ENCODE measurements at regions not wholly inside any gene's neighbourhood (a gene's known extent, or its start where the extent isn't known, plus 50 kb on each side); places are given as distances from the start of the nearest gene placed in this dataset.
A peak's percentile ranks its signal among the peaks of the same experiment; 100 is the strongest.

DNA sequence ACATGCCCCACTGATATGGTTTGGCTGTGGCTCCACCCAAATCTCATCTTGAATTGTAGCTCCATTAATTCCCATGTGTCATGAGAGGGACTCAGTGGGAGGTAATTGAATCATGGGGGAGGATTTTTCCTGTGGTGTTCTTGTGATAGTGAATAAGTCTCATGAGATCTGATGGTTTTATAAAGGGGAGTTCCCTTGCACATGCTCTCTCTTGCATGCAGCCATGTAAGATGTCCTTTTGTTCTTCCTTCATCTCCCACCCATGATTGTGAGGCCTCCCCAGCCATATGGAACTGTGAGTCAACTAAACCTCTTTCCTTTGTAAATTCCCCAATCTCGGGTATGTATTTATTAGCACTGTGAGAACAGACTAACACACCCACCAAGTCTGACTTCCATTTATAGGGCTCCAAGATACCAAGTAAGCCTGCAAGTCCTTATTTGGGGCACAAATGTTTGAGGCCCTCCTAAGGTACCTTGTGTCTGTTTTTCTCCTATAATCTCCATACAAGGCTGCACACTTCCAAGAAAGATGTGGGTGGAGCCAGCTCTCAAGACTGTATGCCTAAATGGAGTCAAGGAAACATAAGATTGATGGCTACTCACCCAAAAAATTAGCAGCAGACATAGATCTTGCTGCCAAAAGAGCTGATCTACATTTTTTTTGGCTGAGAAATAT lies 364.7 kb downstream of the TXNL1 start:
- peak; percentile 60 for DNase-seq

DNA sequence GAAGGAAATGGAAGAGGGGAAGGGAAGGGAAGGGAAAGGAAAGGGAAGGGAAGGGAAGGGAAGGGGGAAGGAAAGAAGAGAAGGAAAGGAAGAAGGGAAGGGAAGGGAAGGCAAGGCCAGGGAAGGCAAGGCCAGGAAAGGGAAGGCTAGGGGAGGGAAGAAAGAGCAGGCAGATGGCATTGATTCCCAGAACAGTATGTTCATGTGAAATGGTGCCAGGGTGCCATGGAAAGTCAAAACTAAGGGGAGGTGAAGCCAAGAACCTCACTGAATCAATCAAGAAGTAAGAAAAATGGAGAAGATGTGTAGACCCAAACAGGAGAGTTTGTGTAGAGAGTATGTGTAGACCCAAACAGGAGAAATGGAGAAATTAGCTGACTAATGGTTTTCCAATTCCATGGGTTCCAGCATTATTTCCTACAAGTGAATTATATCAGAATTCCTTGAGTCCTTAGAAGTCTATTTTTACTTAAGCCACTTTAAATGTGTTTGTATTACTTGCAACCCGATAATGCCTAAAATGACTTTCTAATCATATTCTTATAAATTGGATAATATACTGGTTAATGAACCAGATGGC lies 367.6 kb downstream of the TXNL1 start:
- DNase-seq, result no peak

DNA sequence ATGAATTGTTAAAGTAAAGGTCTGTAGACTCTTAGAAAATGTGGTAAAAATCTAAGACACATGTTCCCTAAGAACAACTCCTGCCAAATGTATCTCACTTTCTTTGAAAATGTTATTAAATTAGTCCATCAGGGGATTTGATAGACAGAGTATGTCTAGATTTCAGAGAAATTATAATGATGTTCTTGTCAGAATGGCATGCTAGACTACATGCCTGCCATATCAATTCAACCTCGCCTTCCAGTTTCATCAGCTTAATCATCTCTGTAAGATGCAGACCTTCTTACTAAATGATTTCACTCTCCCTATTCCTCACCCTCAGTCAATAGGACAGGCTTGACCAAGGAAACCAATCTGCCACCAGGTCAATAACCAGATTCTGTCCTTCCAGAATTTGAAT lies 368.4 kb downstream of the TXNL1 start:
- DNase-seq, result peak; percentile 52

DNA sequence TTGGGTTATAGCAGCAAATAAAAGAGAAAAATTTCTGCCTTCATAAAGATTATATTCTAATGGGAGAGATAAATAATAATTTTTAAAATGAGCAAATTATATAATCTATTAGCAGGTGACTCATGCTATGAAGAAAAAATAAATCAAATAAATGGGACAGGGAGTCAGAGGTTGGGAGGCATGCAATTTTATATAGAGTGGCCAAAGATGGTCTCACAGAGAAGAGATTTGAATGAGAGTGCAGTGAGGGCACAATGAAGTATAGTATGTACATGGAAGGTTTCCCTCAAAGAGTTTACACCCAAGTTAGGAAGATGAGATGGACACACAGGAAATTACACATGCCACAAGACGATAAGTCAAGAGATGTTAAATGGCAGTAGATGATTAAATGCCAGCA lies 369.4 kb downstream of the TXNL1 start:
- no peak for DNase-seq

DNA sequence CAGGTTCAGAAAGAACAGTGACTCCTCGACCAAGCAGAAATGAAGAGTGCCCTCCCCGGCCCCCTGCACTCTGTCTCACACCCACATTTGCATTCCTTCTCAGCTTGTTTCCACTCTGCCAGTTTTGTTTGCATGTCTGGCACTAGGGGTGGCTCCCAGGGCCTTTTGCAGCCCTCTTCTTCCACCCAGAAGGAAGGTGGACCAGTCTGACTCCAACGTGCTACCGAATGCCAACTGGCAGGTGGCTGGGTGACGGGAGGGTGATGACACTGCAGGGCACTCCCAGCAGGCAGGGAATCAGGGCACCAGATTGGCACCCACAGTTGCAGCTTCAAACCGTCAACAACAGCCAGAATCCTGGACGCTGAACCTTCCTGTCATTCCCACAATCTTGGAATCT lies 371.1 kb downstream of the TXNL1 start:
- DNase-seq, result no peak

DNA sequence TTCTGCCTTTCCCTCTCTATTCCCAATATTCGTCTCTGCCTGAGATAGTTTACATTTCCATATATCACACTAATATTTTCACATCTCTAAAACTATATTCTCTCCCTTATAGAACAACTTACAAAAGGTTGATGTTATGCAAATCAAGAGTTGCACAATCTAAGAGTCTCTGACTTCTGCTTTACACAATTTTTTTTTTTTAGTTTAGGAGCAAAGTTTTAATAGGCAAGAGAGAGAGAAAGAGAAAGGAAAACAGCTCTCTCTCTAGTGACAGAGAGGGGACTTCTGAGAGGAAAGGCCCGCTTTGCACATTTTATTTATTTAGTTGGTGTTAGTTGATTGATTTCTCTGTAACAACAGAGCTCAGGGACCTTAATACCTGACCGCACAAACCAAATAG lies 380.2 kb downstream of the TXNL1 start:
- no peak for DNase-seq

DNA sequence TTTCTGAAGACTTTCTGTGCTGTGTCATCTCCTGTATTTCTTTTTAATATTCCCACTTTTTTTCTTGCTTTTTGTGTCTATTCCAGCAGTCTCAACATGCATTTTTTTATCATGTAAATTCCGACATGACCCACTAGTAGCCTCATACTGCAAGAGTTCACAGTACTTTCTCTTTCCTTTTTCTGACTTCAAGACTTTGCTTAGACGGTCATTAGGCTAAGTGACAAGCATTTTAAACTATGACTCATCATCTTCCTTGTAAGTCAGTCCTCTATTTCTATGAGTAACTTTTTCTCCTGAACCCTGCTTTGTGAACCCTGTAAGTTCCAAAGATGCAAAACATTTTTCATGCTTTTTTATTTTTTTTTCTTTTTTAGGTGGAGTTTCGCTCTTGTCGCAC lies 381.2 kb downstream of the TXNL1 start:
- peak; percentile 91 for DNase-seq

DNA sequence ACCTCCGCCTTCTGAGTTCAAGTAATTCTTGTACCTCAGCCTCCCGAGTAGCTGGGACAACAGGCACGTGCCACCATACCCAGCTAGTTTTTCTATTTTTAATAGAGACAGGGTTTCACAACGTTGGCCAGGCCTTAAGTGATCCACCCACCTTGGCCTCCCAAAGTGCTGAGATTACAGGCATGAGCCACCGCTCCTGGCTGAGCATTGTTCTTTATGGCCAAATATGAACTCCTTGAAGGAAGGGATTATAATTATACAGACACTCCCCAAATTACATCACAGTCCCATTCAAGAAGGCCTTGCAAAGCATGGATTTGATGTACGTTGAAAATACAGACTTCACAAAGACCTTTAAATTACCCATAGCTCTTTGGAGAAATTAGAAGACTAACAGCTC lies 381.7 kb downstream of the TXNL1 start:
- no peak for DNase-seq

DNA sequence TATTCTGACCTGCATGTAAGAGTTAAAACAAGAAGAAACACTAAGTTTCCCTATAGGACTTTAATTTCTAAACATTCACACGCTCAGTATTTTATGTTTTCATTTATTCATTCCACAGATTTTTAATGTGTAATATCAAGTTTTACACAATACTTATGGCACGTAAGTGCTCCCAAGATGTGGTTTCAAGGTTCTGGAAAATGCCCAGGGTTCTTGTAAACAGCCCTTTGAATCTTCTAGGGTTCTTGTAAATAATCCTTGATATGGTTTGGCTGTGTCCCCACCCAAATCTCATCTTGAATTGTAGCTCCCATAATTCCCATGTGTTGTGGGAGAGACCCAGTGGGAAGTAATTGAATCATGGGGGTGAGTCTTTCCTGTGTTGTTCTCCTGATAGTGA lies 383.0 kb downstream of the TXNL1 start:
- DNase-seq, result no peak

DNA sequence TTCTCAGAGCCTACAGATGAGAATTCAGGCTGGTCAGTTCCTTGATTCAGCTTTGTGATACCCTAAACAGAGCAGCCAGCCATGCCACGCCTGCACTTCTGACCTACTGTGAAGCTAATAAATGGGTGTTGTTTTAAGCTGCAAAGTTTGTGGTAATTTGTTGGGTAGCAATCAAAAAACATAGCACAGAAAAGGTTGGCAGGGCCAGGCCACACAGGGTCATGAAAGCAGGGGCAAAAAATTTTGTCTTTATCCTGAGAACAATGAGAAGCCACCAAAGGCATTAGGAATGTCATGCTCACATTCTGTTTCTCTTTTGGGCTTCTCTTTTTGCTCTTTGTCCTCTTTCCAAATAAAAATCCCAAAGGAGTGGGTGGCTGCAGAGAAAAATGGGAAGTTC lies 385.9 kb downstream of the TXNL1 start:
- DNase-seq, result no peak

DNA sequence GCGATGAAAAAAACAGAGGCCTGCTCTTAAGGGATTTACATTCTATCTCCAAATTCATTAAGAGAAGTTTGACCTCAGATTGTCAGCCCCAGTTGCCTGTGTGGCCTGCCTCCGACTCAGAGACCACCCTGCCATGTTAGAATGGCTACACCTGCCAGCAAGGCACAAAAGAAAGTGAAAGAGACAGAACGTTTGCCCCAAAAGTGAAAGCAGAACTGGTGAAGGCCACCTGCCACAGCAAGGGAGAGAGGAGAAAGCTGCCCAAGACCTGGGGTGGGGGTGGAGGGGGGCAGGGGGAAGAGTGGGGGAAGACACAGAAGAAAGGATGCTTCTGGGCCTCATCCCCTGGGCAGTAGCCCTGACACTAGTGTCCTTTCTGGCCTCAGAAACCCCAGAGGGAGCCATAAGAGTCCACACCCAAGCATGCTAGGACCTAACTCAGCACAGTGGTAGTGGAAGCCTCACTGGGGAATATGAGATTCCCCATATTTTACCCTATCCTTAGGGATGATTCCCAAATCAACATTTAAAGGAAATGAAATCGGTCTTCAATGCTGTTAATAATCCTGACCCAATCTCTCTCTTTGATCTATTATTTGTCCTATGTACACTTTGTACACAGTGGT lies 389.7 kb downstream of the TXNL1 start:
- no peak for DNase-seq

DNA sequence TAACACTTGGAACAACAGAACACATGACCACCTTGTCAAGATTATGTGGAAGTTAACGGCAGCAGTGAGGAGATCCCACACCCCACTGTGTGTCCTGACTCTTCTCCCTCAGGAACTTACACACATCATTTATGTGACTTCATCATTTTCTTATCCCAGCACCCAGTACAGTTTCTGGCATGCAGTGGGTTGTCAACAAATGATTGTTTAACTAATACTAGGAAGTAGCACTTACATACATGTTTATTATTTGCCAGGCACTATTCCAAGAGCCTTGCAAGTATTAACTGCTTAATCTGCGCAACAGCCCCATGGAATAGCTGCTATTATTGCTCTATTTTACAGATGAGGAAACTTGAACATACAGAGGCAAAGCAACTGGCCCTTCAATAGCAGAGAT lies 391.5 kb downstream of the TXNL1 start:
- DNase-seq, result no peak

DNA sequence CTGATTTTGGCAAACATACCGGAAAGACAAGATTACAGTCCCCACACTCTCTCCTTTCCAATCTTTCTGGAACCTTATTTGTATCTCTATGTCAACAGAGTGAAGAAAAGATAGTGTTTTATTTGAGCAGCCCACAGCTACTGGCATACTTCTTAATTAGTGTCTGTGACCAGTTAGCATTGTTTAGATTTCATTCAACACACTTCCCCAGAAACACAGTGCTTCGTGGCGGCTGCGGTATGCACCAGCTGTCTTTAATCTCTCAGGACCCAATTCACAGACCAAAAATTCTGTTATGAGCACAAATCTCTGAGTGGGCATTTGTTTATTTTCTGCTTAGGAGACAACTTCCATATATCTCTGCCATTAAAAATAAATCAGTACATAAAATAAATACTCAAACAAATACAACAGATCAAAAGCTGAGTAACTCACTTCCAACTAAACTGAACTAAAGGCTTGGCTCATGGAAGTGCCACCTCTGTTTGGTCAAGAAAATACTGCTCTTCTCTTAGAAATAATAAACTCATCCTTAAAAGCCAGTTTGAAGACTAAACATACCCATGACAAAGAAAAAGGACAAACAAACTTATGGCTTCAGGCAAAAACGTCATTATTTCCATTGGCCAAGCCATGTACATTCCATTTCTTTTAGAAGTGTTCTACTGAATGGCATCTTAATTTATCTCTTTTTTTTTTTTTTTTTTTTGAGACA lies 392.4 kb downstream of the TXNL1 start:
- peak; percentile 82 for DNase-seq

DNA sequence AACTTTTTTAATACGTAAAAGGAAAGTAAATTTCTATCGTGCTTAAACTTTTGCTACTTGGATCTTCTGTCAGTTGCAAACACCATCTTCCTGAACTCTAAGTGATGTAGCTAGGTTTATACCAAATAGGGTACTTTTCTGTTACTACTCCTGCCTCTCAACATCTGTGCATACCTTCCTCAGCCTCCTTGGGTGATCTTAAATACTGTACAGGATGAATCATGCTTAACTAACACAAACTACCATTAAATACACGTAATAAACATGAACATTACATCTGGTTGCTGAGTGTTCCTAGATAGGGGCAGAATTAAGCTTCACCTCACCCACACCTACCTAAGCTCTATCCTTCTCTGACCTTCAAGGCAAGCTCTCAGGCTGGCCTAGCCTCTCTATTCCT lies 398.0 kb downstream of the TXNL1 start:
- DNase-seq, result peak; percentile 34

DNA sequence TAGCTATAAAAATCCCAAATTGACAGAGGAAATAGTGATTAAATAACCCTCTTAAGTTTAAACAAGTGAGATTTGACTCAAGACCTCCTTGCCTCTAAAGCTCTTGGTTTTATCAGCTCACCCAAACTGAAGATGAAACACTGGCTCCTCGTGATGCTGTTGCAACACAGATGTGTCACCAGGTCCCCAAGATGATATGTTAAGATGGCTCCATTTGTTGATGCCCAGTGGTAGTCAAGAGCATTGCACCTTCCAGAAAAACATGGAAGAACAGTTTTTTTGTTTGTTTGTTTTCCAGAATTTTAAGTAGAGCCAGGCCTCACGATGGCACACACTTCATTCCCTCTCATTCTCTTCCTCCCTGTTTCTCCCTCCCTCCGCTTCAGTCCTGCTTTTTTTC lies 399.8 kb downstream of the TXNL1 start:
- DNase-seq, result no peak

DNA sequence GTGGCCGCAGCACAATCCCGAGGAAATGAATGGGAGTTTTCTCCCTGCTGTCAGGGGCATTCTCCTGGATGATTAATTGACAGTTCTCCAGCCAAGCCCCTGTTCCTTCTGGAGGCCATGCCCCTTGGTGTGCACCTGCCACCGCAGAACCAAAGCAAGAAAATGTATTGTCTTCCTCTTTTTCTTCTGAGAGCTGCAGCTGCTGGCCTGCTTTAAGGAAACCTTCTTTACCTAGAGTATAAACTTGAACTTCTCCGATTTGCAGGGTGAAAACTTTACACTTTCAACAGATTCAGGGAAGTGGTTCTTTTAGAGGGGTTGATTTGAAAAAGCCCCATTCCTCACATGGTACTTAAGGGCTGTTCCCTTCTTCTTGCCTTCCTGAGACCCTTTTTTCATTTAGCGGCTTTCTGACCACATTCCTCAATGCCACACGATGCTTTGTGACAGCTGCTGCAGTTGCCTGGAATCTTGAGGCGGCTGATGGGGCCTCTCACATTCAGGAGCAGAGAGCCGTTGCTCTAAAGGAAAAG lies 402.8 kb downstream of the TXNL1 start:
- peak; percentile 40 for DNase-seq

DNA sequence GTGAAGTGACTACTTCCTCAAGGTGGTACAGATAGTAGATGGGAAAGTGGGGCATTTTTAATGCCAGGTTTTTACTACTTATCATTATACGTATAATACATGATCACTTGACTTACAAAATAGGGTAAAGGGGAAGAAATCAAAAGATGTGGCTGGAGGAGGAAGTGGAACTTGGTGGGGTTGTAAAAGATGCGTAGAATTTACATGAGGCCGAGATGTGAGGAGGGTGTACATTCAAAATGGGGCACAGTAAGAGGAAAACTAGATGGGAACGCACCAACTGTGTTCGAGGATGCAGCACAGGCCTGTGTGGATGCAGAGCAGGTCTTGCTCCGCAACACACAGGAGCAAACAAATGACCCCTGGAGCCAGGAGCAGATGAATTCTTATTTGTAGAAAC lies 403.3 kb downstream of the TXNL1 start:
- DNase-seq, result no peak

DNA sequence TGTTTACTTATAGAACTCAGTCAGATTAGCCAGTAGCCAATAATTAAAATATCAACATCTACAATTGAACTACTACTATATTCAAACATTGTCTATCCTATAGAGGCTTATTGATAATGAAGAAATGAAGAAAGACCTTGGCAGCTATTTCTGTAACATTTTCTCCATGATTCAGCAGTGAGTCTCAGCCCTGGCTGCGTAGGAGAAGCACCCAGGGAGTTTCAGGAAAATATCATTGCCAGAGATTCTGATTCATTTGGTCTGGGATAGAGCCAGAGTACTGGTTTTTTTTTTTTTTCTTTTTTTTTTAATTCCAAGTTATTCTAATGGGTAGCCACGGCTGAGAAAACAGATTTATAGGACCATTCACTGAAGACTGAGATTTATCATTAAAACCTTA lies 404.8 kb downstream of the TXNL1 start:
- peak; percentile 91 for DNase-seq

DNA sequence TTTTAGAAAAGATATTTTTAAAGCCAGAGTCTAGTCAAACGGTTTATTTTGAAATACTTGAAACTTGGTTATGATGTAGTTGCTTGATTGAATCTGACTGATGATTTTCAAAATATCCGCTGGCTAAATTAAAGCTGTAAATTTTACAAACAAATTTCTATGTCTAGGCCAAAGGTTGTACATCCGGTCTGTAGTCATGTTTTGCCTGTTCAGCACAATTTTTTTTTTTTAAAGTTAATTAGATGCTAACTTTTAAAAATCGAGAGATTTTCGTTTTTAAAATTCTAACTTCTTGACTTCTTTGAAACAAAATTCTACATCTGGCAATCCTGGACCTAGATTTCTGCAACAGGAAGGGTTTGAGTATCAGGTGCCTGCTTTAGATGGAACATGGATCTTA lies 412.4 kb downstream of the TXNL1 start:
- DNase-seq, result no peak

DNA sequence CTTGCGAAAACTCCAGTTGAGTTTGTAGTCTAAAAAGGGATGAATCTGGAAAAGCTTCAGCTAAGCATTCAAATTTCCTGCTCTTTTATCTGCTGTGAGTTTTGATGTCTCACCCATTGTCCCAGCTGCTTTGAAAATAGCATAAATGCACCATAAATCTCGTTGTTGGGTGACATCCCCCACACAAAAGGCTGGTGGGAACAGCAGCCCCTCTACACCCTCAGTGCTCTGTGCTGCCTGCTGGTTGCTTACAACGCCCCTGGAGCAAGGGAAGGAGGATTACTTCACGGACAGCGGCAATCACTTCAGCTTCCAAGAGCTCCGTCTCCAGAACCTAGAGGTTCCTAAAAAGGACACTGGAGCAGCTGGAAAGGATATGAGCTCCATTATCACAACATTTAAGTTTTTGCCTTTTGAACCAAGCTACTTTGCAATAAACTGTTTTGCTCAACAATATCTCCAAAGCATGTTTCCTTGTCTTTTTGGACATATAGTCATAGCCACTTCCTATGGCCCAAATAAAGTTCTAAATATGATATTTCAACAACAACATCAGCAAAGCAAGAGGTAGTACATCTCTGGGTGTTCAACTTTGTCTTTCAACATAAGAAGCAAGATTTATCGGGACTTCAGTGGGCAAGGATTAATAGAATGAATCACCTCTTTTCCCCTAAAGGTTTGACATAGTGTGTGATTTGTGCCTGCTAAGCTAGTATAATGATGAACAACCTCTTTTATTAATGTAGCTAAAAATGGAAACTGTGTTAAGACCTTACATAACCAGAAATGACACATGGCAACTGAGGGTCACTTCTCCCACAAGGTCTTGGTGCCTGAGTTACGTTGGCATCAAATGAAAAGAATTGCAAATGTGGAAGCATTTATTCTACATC lies 413.5 kb downstream of the TXNL1 start:
- no peak for DNase-seq

DNA sequence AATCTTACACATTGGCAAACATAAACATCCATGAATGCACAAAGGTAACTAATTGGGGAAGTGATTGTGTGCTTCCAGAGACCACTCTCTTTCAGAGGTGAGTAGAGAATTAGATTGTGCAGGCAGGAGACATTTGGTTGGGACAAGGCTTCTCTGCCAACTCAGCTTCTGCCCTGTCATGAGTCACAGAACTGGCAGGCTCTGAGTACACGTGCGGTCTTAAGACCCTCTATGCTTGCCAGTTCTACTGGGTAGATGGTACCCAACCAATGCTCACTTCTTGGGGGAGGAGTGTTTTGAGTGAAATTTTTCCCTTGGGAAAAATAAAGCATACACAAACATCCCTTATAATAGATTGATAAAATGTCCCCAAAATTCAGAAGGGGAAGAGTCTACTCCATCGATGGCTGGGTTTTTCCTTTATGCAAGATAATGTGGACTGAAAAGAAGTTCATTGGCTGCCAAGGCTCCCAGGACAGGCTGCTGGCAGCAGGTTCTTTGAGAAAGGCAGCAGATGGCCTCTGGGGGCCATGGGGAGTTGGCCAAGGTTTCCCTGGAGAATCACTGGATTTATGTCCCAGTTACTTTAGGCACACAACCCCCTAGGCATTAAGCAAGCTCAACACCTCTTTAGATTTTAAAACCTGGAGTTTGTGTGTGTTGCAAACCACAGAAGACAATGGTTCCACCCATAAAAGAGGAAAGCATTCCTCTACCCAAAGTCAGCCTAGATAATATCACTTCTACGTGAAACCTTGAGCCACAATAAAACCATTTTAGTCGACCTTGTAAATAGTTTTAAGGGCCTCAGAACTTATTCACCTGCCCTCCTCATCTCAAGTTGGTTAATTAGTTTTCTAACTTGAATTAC lies 417.0 kb downstream of the TXNL1 start:
- DNase-seq, result no peak

All from fibroblast of skin of back (primary cell).